Vagina (tissue), 2 donors: ENCODE measurements at regions not wholly inside any gene's neighbourhood (a gene's known extent, or its start where the extent isn't known, plus 50 kb on each side); places are given as distances from the start of the nearest gene placed in this dataset.

Source experiments
- DNase-seq, 2 donors: peaks; one replicate each; pipeline ENCODE4 v3.0.0-alpha.2; 2017; ENCODE audit errors: extremely low spot score in 2 of 2
- H3K27ac ChIP-seq: fragments of 200-600 bp; sonication (generic); one replicate; pipeline ENCODE4 v1.5.1; 2019
- H3K27me3 ChIP-seq: fragments of 200-600 bp; sonication (generic); one replicate; pipeline ENCODE4 v1.5.1; 2019
- H3K36me3 ChIP-seq, 2 donors: fragments of 200-600 bp; sonication (generic); one replicate each; pipeline ENCODE4 v1.5.1; 2017 to 2019
- H3K4me1 ChIP-seq: fragments of 200-600 bp; sonication (generic); one replicate; pipeline ENCODE4 v1.5.1; 2019
- H3K4me3 ChIP-seq, 2 donors: fragments of 200-600 bp; sonication (generic); 1 replicate in 1 of 2; 2 replicates in 1 of 2; pipeline ENCODE4 v1.5.1; 2016 to 2019
- H3K9me3 ChIP-seq: fragments of 200-600 bp; sonication (generic); one replicate; pipeline ENCODE4 v1.5.1; 2019
- POLR2A ChIP-seq, 2 donors: fragments of 450-650 bp; IDR thresholded peaks; one replicate each; pipeline ENCODE4 v1.6.1; 2017; ENCODE audit warnings: antibody characterized with exemption in 2 of 2, mild to moderate bottlenecking in 2 of 2, moderate library complexity in 2 of 2
- POLR2AphosphoS5 ChIP-seq, 2 donors: sonication (generic); formaldehyde crosslinking; IDR thresholded peaks; one replicate each; pipeline ENCODE4 v1.9.0; 2017; ENCODE audit warnings: antibody characterized with exemption in 2 of 2, mild to moderate bottlenecking in 2 of 2, low read depth in 1 of 2; ENCODE audit not compliant: insufficient read depth in 1 of 2
- intact Hi-C: fragments of 100-400 bp; cut with DNase I; formaldehyde crosslinking; loops from one replicate; pipeline ENCODE4 v1.15.1; 2023
- TF ChIP-seq, protein P1 (sequence below), 3 experiments: fragments of 450-650 bp in 2 of 3; fragments of 200-600 bp in 1 of 3; sonication (generic) in 1 of 3; IDR thresholded peaks; one replicate each; pipeline ENCODE4 v1.5.1; 2017 to 2019; ENCODE audit warnings: antibody characterized with exemption in 3 of 3, mild to moderate bottlenecking in 2 of 3, moderate library complexity in 2 of 3

DNA sequence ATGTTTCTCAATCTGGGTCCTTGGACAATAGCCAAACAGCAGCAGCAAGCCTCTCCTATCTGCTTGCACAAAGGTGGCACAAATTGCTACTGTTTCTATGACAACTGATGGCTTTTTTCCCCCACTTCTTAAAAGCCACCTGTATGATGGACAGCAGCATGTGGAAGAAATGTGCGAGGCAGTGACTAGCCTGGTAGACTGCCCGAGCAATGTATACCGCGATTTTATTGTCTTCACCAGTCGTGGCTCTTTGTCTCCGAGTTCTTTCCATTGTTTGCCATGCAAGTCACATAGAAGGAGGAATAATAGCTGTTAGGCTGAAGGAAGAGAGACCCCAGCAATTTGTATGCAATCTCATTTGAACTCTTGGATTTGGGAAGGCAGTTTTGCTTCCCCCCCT is 79.4 kb downstream of the S1PR1 start:
- H3K9me3 ChIP-seq: no peaks in the 10 kb centered on the region
- no peak for DNase-seq
- intact Hi-C loops: no loop called here
- H3K4me3 ChIP-seq: no peak overlapping the region
- H3K27me3 ChIP-seq: no peaks in the 10 kb centered on the region
- no peaks in the 10 kb centered on the region for H3K4me1 ChIP-seq
- H3K27ac ChIP-seq: no peak overlapping the region
- H3K36me3 ChIP-seq: no peaks in the 10 kb centered on the region
- TF ChIP-seq, protein P1, sequence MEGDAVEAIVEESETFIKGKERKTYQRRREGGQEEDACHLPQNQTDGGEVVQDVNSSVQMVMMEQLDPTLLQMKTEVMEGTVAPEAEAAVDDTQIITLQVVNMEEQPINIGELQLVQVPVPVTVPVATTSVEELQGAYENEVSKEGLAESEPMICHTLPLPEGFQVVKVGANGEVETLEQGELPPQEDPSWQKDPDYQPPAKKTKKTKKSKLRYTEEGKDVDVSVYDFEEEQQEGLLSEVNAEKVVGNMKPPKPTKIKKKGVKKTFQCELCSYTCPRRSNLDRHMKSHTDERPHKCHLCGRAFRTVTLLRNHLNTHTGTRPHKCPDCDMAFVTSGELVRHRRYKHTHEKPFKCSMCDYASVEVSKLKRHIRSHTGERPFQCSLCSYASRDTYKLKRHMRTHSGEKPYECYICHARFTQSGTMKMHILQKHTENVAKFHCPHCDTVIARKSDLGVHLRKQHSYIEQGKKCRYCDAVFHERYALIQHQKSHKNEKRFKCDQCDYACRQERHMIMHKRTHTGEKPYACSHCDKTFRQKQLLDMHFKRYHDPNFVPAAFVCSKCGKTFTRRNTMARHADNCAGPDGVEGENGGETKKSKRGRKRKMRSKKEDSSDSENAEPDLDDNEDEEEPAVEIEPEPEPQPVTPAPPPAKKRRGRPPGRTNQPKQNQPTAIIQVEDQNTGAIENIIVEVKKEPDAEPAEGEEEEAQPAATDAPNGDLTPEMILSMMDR (IDR thresholded peaks at IDR 0.05): no peak
- no peak for TF ChIP-seq POLR2AphosphoS5 (IDR thresholded peaks at IDR 0.05; ENCODE audit: insufficient read depth in 1 of 2, low read depth in 1 of 2)
- no peak for TF ChIP-seq POLR2A (IDR thresholded peaks at IDR 0.05)

DNA sequence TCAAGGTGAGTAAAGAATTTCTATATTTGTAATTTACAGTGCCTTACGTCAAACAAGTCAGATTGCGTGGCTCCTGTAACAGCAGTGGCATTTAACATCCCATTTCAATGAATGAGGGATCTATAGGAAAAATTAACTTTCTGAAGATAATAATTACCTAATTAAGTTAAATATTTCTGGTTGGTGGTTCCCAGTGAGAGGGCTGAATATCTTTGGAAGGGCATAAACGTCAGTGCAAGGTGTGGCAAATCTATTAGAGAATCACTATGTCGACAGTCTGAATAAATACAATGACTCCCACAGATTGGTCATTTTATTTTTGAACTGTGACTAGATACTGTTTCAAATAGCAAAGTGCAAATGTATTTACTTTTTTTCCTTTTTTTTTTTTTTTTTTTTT is 80.0 kb downstream of the S1PR1 start:
- Histone ChIP-seq H3K4me3 (no peak overlapping the region), H3K4me1 (no peaks in the 10 kb centered on the region), H3K9me3 (no peaks in the 10 kb centered on the region), H3K27ac (no peak overlapping the region), H3K27me3 (no peaks in the 10 kb centered on the region), H3K36me3 (no peaks in the 10 kb centered on the region)
- TF ChIP-seq POLR2A (IDR thresholded peaks at IDR 0.05) (no peak), POLR2AphosphoS5 (IDR thresholded peaks at IDR 0.05; ENCODE audit: insufficient read depth in 1 of 2, low read depth in 1 of 2) (no peak)
- TF ChIP-seq, protein P1 (IDR thresholded peaks at IDR 0.05): no peak
- DNase-seq: no peak
- intact Hi-C loops: no loop called here

DNA sequence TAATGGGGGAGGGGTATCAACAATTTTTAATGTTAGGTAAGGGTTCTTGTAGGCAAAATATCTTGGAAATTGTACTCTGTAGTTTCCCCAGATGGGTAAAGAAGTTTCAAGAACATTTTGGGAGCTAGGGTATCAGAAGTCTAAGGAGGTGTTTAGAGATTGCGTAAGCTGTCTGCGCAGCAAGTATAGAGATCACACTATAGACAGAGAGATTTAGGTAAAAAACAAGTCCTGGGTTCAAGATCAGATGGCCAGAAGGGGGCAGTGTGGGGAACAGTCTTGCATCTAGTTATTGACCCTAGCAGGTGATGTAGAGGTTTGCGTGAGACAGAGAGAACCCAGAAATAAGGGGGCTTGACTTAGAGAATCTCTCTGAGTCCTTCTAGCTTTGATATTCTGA is 80.8 kb downstream of the S1PR1 start:
- Histone ChIP-seq H3K36me3 (no peaks in the 10 kb centered on the region), H3K27ac (no peak overlapping the region), H3K4me1 (no peaks in the 10 kb centered on the region), H3K4me3 (no peak overlapping the region), H3K9me3 (no peaks in the 10 kb centered on the region), H3K27me3 (no peaks in the 10 kb centered on the region)
- no peak for TF ChIP-seq POLR2AphosphoS5 (IDR thresholded peaks at IDR 0.05; ENCODE audit: insufficient read depth in 1 of 2, low read depth in 1 of 2)
- no peak for TF ChIP-seq POLR2A (IDR thresholded peaks at IDR 0.05)
- TF ChIP-seq, protein P1 (IDR thresholded peaks at IDR 0.05): no peak
- no peak for DNase-seq
- intact Hi-C loops: no loop called here

DNA sequence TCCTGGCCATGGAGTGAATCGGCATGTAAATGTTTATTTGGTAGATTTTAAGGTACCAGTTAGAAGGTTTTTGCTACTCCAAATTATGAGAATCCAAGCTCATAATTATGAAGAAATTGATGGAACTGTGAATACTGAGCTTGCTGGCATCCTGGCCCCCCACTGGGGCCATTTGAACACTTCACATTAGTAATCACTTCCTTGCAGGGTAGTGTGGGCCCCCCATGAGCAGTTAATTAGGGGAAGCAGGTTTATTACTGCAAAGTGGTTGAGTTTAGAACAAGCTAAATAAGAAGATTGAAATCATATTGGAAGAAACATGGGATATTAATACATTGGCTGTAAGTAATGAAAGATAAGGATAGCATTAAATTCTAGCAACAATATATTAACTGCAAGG is 86.7 kb downstream of the S1PR1 start:
- no peak overlapping the region for H3K27ac ChIP-seq
- H3K4me1 ChIP-seq: no peaks in the 10 kb centered on the region
- no peaks in the 10 kb centered on the region for H3K9me3 ChIP-seq
- no peaks in the 10 kb centered on the region for H3K36me3 ChIP-seq
- TF ChIP-seq POLR2AphosphoS5 (IDR thresholded peaks at IDR 0.05; ENCODE audit: insufficient read depth in 1 of 2, low read depth in 1 of 2): no peak
- TF ChIP-seq, protein P1 (IDR thresholded peaks at IDR 0.05): no peak
- TF ChIP-seq POLR2A (IDR thresholded peaks at IDR 0.05): no peak
- H3K27me3 ChIP-seq: no peaks in the 10 kb centered on the region
- DNase-seq: no peak
- intact Hi-C loops: no loop called here
- no peak overlapping the region for H3K4me3 ChIP-seq

DNA sequence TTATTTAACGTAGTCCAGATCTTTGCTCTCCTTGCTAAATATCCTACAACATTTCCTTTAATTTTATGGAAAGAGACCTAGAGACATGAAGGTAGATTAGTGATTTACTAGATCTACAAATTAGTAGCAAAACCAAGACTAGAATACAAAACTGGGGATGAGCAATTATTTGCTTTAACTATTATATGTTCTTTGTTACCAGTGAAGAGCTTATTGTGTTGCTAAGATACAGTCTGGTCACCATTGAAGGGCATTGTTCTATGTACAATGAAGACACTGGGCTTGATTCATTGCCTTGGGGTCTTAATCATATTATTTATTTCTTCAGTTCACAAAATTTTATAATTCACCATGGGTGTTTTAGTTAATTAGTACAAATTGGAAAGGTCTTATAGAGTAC is 88.3 kb downstream of the S1PR1 start:
- TF ChIP-seq POLR2AphosphoS5 (IDR thresholded peaks at IDR 0.05; ENCODE audit: insufficient read depth in 1 of 2, low read depth in 1 of 2): no peak
- TF ChIP-seq, protein P1 (IDR thresholded peaks at IDR 0.05): no peak
- TF ChIP-seq POLR2A (IDR thresholded peaks at IDR 0.05): no peak
- Histone ChIP-seq H3K27ac (no peak overlapping the region), H3K27me3 (no peaks in the 10 kb centered on the region), H3K4me3 (no peak overlapping the region), H3K4me1 (no peaks in the 10 kb centered on the region), H3K36me3 (no peaks in the 10 kb centered on the region), H3K9me3 (no peaks in the 10 kb centered on the region)
- no peak for DNase-seq
- intact Hi-C loops: no loop called here
